Peyer's patch (tissue), 4 donors: ENCODE measurements at regions not wholly inside any gene's neighbourhood (a gene's known extent, or its start where the extent isn't known, plus 50 kb on each side); places are given as distances from the start of the nearest gene placed in this dataset.

Experiments used
- CTCF ChIP-seq, 6 experiments: fragments of 450-650 bp in 4 of 6; fragments of 200-600 bp in 2 of 6; sonication (generic) in 1 of 6; IDR thresholded peaks; one replicate each; pipeline ENCODE4 v1.5.1; 2017 to 2019; ENCODE audit warnings: antibody characterized with exemption in 6 of 6, mild to moderate bottlenecking in 3 of 6, moderate library complexity in 1 of 6
- POLR2A ChIP-seq, 2 donors: fragments of 450-650 bp; IDR thresholded peaks; one replicate each; pipeline ENCODE4 v1.5.1; 2017; ENCODE audit warnings: antibody characterized with exemption in 2 of 2, mild to moderate bottlenecking in 2 of 2, moderate library complexity in 2 of 2

- TF ChIP-seq CTCF (IDR thresholded peaks at IDR 0.05) (no peak), POLR2A (IDR thresholded peaks at IDR 0.05) (no peak)
These were observed 411.5 kb downstream of the PLK2 start for GRCh38 chr5:58048185-58048925.
